Prostate gland (tissue), 2 donors: ENCODE measurements at regions not wholly inside any gene's neighbourhood (a gene's known extent, or its start where the extent isn't known, plus 50 kb on each side); places are given as distances from the start of the nearest gene placed in this dataset.

Experiments
- CTCF ChIP-seq, 4 experiments: fragments of 200-600 bp in 2 of 4; fragments of 450-650 bp in 2 of 4; sonication (generic) in 2 of 4; IDR thresholded peaks; 1 replicate in 3 of 4; 2 replicates in 1 of 4; pipeline ENCODE4 v1.5.1; 2016 to 2019; ENCODE audit warnings: antibody characterized with exemption in 4 of 4, mild to moderate bottlenecking in 2 of 4, moderate library complexity in 2 of 4
- POLR2A ChIP-seq: fragments of 450-650 bp; IDR thresholded peaks from one replicate; pipeline ENCODE4 v1.6.1; 2016; ENCODE audit warnings: antibody characterized with exemption, mild to moderate bottlenecking
- POLR2AphosphoS5 ChIP-seq: sonication (generic); formaldehyde crosslinking; IDR thresholded peaks from one replicate; pipeline ENCODE4 v1.6.1; 2017; ENCODE audit warnings: antibody characterized with exemption

GRCh38 chr9:87442451-87442850 lies 55.2 kb upstream of the DAPK1 start:
- TF ChIP-seq POLR2A (no peak), CTCF (IDR thresholded peaks at IDR 0.05) (no peak), POLR2AphosphoS5 (no peak)
